ENCODE measurements at regions not wholly inside any gene's neighbourhood (a gene's known extent, or its start where the extent isn't known, plus 50 kb on each side); places are given as distances from the start of the nearest gene placed in this dataset.

DNA sequence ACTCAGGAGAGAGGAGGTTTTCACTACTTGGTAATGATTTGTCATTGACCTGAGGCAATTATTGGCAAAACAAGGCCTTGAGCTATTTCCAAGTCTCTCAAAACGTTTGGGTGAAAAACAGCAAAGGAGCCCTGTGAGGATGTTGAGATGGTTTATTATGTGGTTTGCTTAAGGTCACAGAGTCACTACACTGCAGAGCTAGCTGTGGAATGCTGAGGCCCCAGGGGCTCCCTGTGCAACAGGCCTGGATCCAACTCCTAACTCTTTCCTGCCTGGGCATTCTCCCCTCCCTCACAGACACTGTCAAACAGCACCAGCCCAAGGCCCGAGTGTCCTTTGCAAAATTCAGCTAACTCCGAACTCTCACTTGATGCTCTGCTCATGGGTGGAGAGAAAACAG is 754.6 kb upstream of the SOX11 start:
- TF ChIP-seq, protein P1, sequence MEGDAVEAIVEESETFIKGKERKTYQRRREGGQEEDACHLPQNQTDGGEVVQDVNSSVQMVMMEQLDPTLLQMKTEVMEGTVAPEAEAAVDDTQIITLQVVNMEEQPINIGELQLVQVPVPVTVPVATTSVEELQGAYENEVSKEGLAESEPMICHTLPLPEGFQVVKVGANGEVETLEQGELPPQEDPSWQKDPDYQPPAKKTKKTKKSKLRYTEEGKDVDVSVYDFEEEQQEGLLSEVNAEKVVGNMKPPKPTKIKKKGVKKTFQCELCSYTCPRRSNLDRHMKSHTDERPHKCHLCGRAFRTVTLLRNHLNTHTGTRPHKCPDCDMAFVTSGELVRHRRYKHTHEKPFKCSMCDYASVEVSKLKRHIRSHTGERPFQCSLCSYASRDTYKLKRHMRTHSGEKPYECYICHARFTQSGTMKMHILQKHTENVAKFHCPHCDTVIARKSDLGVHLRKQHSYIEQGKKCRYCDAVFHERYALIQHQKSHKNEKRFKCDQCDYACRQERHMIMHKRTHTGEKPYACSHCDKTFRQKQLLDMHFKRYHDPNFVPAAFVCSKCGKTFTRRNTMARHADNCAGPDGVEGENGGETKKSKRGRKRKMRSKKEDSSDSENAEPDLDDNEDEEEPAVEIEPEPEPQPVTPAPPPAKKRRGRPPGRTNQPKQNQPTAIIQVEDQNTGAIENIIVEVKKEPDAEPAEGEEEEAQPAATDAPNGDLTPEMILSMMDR (IDR thresholded peaks at IDR 0.05): no peak
- no peak for TF ChIP-seq POLR2A (IDR thresholded peaks at IDR 0.05)

All from breast epithelium (tissue), 3 donors.